GM23248 (cell line): ENCODE measurements at regions not wholly inside any gene's neighbourhood (a gene's known extent, or its start where the extent isn't known, plus 50 kb on each side); places are given as distances from the start of the nearest gene placed in this dataset.

Experiments used
- EZH2 ChIP-seq: fragments of 200-600 bp; sonication (generic); IDR thresholded peaks from 2 replicates; pipeline ENCODE4 v1.6.1; 2018; ENCODE audit warnings: antibody characterized with exemption, mild to moderate bottlenecking; ENCODE audit not compliant: insufficient read depth, poor library complexity, severe bottlenecking
- EZH2phosphoT487 ChIP-seq: fragments of 200-600 bp; sonication (generic); IDR thresholded peaks from 2 replicates; pipeline ENCODE4 v1.6.1; 2018; ENCODE audit warnings: antibody characterized with exemption, moderate library complexity, mild to moderate bottlenecking, low read depth; ENCODE audit not compliant: insufficient read depth

- TF ChIP-seq EZH2 = no peak
- TF ChIP-seq EZH2phosphoT487 = no peak
Measured at GRCh38 chr14:99327458-99328250, 55.7 kb upstream of the BCL11B start.
